OCI-LY1 (cell line): ENCODE measurements at regions not wholly inside any gene's neighbourhood (a gene's known extent, or its start where the extent isn't known, plus 50 kb on each side); places are given as distances from the start of the nearest gene placed in this dataset.

ENCODE experiments used
- H2AFZ ChIP-seq: fragments of 200-600 bp; sonication (generic), shearing (Covaris generic); 2 replicates; pipeline ENCODE4 v1.6.0; 2014; ENCODE audit warnings: antibody characterized with exemption, mild to moderate bottlenecking, low read length
- H3F3A ChIP-seq: fragments of 200-600 bp; sonication (generic), shearing (Covaris generic); 2 replicates; pipeline ENCODE4 v1.6.0; 2014; ENCODE audit warnings: mild to moderate bottlenecking, antibody characterized with exemption, low read length, moderate library complexity; ENCODE audit not compliant: insufficient read depth
- H3K27ac ChIP-seq: fragments of 200-600 bp; sonication (generic); 2 replicates; pipeline ENCODE4 v1.5.1; 2014; ENCODE audit warnings: low read length, mixed run types, mild to moderate bottlenecking, low read depth; ENCODE audit not compliant: poor library complexity, severe bottlenecking
- H3K27me3 ChIP-seq: fragments of 200-600 bp; sonication (generic); 2 replicates; pipeline ENCODE4 v1.6.0; 2014; ENCODE audit warnings: antibody characterized with exemption, mild to moderate bottlenecking, low read length, moderate library complexity; ENCODE audit not compliant: insufficient read depth
- H3K36me3 ChIP-seq: fragments of 200-600 bp; sonication (generic); 2 replicates; pipeline ENCODE4 v1.6.1; 2014; ENCODE audit warnings: mild to moderate bottlenecking, antibody characterized with exemption, low read length, moderate library complexity, mixed read lengths; ENCODE audit not compliant: insufficient read depth
- H3K4me1 ChIP-seq: fragments of 200-600 bp; sonication (generic); 2 replicates; pipeline ENCODE4 v1.5.1; 2014; ENCODE audit warnings: mild to moderate bottlenecking, low read length, moderate library complexity; ENCODE audit not compliant: insufficient read depth, severe bottlenecking
- H3K4me2 ChIP-seq: fragments of 200-600 bp; sonication (generic), shearing (Covaris generic); 2 replicates; pipeline ENCODE4 v1.6.1; 2014; ENCODE audit warnings: low read length
- H3K4me3 ChIP-seq: fragments of 200-600 bp; sonication (generic); 2 replicates; pipeline ENCODE4 v1.5.1; 2014; ENCODE audit warnings: low read length, low read depth, mild to moderate bottlenecking, mixed read lengths; ENCODE audit not compliant: poor library complexity, severe bottlenecking
- H3K79me2 ChIP-seq: fragments of 200-600 bp; shearing (Covaris generic); 2 replicates; pipeline ENCODE4 v1.6.1; 2016; ENCODE audit warnings: mixed run types, low read length, mixed read lengths; ENCODE audit not compliant: insufficient read depth
- H3K9ac ChIP-seq: fragments of 200-600 bp; sonication (generic), shearing (Covaris generic); 2 replicates; pipeline ENCODE4 v1.6.1; 2014; ENCODE audit warnings: mild to moderate bottlenecking, low read length, mixed read lengths
- H3K9me2 ChIP-seq: fragments of 200-600 bp; sonication (generic), shearing (Covaris generic); 2 replicates; pipeline ENCODE4 v1.6.1; 2014; ENCODE audit warnings: low read depth, mild to moderate bottlenecking, low read length, mixed read lengths
- H3K9me3 ChIP-seq: fragments of 200-600 bp; shearing (Covaris generic); 2 replicates; pipeline ENCODE4 v1.6.1; 2014; ENCODE audit warnings: low read length, mixed read lengths
- H4K20me1 ChIP-seq: fragments of 200-600 bp; sonication (generic), shearing (Covaris generic); 2 replicates; pipeline ENCODE4 v1.6.0; 2016; ENCODE audit warnings: mild to moderate bottlenecking, low read length; ENCODE audit not compliant: insufficient read depth
- EZH2 ChIP-seq: fragments of 200-600 bp; sonication (generic), shearing (Covaris generic); IDR thresholded peaks from 2 replicates; pipeline ENCODE4 v1.8.0; 2017; ENCODE audit warnings: borderline replicate concordance, mixed run types, mild to moderate bottlenecking, antibody characterized with exemption, low read length, moderate library complexity, mixed read lengths
- TF ChIP-seq, protein P1 (sequence below): fragments of 200-600 bp; sonication (generic), shearing (Covaris generic); IDR thresholded peaks from 2 replicates; pipeline ENCODE4 v1.5.1; 2017; ENCODE audit warnings: mild to moderate bottlenecking, antibody characterized with exemption, low read length, moderate library complexity, mixed read lengths

DNA sequence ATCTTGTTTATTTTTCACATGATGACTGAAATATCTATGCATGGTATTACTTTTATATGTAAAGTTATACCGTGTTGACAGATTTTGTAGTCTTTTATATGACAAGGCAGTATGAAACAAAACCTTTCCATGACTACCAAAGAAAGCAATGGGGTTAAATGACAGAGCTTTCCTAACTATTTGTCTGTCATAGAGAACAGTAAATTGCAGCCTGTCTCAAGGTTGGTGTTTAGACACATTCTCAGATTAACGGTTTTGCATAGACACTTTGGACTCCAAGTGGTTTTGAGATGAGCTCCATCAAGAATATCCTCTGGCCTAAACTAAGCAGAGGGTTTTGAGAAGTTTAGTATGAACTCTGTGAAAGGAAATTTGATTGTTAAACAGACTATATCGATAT lies 180.7 kb upstream of the TENM3 start:
- Histone ChIP-seq H3K4me2 (no peak overlapping the region), H2AFZ (no peak overlapping the region), H3K9me2 (no peaks in the 10 kb centered on the region), H3K9ac (no peak overlapping the region), H3K36me3 (no peaks in the 10 kb centered on the region), H3F3A (no peaks in the 10 kb centered on the region), H3K4me3 (no peak overlapping the region), H3K27me3 (no peaks in the 10 kb centered on the region), H4K20me1 (no peaks in the 10 kb centered on the region), H3K27ac (no peak overlapping the region), H3K9me3 (no peaks in the 10 kb centered on the region), H3K4me1 (no peaks in the 10 kb centered on the region), H3K79me2 (no peaks in the 10 kb centered on the region)
- no peak for TF ChIP-seq EZH2
- TF ChIP-seq, protein P1, sequence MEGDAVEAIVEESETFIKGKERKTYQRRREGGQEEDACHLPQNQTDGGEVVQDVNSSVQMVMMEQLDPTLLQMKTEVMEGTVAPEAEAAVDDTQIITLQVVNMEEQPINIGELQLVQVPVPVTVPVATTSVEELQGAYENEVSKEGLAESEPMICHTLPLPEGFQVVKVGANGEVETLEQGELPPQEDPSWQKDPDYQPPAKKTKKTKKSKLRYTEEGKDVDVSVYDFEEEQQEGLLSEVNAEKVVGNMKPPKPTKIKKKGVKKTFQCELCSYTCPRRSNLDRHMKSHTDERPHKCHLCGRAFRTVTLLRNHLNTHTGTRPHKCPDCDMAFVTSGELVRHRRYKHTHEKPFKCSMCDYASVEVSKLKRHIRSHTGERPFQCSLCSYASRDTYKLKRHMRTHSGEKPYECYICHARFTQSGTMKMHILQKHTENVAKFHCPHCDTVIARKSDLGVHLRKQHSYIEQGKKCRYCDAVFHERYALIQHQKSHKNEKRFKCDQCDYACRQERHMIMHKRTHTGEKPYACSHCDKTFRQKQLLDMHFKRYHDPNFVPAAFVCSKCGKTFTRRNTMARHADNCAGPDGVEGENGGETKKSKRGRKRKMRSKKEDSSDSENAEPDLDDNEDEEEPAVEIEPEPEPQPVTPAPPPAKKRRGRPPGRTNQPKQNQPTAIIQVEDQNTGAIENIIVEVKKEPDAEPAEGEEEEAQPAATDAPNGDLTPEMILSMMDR, result no peak

DNA sequence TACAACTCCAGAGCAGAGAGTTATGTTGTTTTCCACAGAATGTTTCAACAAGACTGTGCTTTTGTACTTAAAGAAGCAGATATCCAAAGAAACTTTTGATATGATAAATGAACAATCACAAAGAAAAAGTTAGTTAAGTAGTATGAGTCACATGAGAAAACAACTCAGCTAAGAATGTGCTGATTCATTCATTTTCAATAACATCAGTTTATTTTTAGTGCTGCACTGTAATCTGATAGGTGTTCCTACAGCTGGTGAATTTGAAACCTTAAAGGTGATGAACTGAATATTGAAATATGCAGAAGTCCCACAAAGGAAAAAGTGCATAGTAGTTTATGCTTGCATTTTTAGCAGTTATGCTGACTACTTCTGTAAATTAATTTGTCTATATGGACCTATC lies 180.3 kb upstream of the TENM3 start:
- H3K4me2 ChIP-seq, result no peak overlapping the region
- no peaks in the 10 kb centered on the region for H3F3A ChIP-seq
- H3K9me2 ChIP-seq, result no peaks in the 10 kb centered on the region
- TF ChIP-seq, protein P1, result no peak
- no peak for TF ChIP-seq EZH2
- no peak overlapping the region for H3K27ac ChIP-seq
- H3K36me3 ChIP-seq, result no peaks in the 10 kb centered on the region
- no peaks in the 10 kb centered on the region for H4K20me1 ChIP-seq
- H3K79me2 ChIP-seq, result no peaks in the 10 kb centered on the region
- H3K4me3 ChIP-seq, result no peak overlapping the region
- H2AFZ ChIP-seq, result no peak overlapping the region
- H3K9ac ChIP-seq, result no peak overlapping the region
- no peaks in the 10 kb centered on the region for H3K9me3 ChIP-seq
- H3K4me1 ChIP-seq, result no peaks in the 10 kb centered on the region
- H3K27me3 ChIP-seq, result 0 out of 2 replicates have a peak, but pooled peaks cover 2% of the 10 kb centered on the region

DNA sequence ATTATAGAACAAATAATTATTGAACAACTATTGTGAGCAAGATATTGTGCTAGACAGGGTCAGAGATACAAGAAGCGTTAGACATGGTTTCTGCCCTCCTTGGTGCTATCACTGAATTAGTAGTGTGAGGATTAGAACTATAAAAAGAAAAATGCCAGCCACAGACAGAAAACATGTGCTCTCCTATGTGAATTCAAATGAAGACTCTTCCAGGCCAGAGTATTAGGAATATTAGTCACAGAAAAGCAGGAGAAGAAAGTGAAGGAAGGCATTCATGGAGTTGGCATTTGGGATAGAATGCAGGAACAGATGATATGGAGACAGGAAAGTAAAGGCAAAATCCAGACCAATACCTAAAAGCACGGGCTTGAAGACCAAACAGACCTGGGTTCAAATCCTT lies 179.6 kb upstream of the TENM3 start:
- Histone ChIP-seq H3K79me2 (no peaks in the 10 kb centered on the region), H3K27me3 (0 out of 2 replicates have a peak, but pooled peaks cover 3% of the 10 kb centered on the region), H3K4me1 (no peaks in the 10 kb centered on the region), H3K4me3 (no peak overlapping the region), H3K9me3 (no peaks in the 10 kb centered on the region), H3K36me3 (no peaks in the 10 kb centered on the region), H2AFZ (no peak overlapping the region), H3K4me2 (no peak overlapping the region), H3F3A (no peaks in the 10 kb centered on the region), H3K27ac (no peak overlapping the region), H3K9me2 (no peaks in the 10 kb centered on the region), H3K9ac (no peak overlapping the region), H4K20me1 (no peaks in the 10 kb centered on the region)
- TF ChIP-seq EZH2, result no peak
- TF ChIP-seq, protein P1, result no peak
